AG04450 (cell line): ENCODE measurements at regions not wholly inside any gene's neighbourhood (a gene's known extent, or its start where the extent isn't known, plus 50 kb on each side); places are given as distances from the start of the nearest gene placed in this dataset.

Source experiments
- CTCF ChIA-PET: fragments of 300-600, 350-600 bp; formaldehyde crosslinking; extraction: SDS; loops from one replicate; lab custom pipeline; 2022; ENCODE audit warnings: antibody characterized with exemption, inconsistent platforms; lab: Charles Lee
- POLR2A ChIA-PET: fragments of 350-600 bp; formaldehyde crosslinking; extraction: SDS; loops from one replicate; lab custom pipeline; 2021; ENCODE audit warnings: antibody characterized with exemption, inconsistent platforms; lab: Yijun Ruan, JAX
- DNase-seq: peaks from one replicate; pipeline ENCODE4 v3.0.0-alpha.2; 2011; ENCODE audit warnings: low read depth, low spot score
- H3K27ac ChIP-seq: one replicate; pipeline ENCODE4 v1.5.1; 2012; ENCODE audit warnings: low read depth, low read length, control low read depth
- H3K27me3 ChIP-seq: one replicate; pipeline ENCODE4 v1.6.0; 2012; ENCODE audit warnings: low read length; ENCODE audit not compliant: control insufficient read depth, insufficient read depth
- H3K4me3 ChIP-seq: 2 replicates; pipeline ENCODE4 v1.5.1; 2011; ENCODE audit warnings: mild to moderate bottlenecking, low read depth, low read length, control low read depth
- H3K9me3 ChIP-seq: 2 replicates; pipeline ENCODE4 v1.5.1; 2012; ENCODE audit warnings: low read length; ENCODE audit not compliant: control insufficient read depth, insufficient read depth
- CTCF ChIP-seq: IDR thresholded peaks from 2 replicates; pipeline ENCODE4 v1.5.1; 2011; ENCODE audit warnings: low read depth, low read length, control low read depth, inconsistent platforms

GRCh38 chr14:54267172-54267571 is 129.6 kb upstream of the CDKN3 start:
- no peaks in the 10 kb centered on the region for H3K9me3 ChIP-seq
- H3K4me3 ChIP-seq = no peak overlapping the region
- POLR2A ChIA-PET = no interaction called here
- CTCF ChIA-PET = no interaction called here
- DNase-seq = no peak
- no peak for TF ChIP-seq CTCF
- H3K27ac ChIP-seq = no peak overlapping the region
- H3K27me3 ChIP-seq = peaks cover 22% of the 10 kb centered on the region

GRCh38 chr14:54275997-54276725 is 120.6 kb upstream of the CDKN3 start:
- DNase-seq = no peak
- ChIA-PET POLR2A (no interaction called here), CTCF (no interaction called here)
- TF ChIP-seq CTCF = no peak
- Histone ChIP-seq H3K27ac (no peak overlapping the region), H3K9me3 (no peaks in the 10 kb centered on the region), H3K4me3 (no peak overlapping the region), H3K27me3 (peaks cover 4% of the 10 kb centered on the region)

- DNase-seq = no peak
- ChIA-PET POLR2A (no interaction called here), CTCF (no interaction called here)
Measured at GRCh38 chr14:54278087-54278486, 118.7 kb upstream of the CDKN3 start.

GRCh38 chr14:54278665-54279295 is 118.0 kb upstream of the CDKN3 start:
- Histone ChIP-seq H3K4me3 (no peak overlapping the region), H3K27ac (no peak overlapping the region), H3K9me3 (no peaks in the 10 kb centered on the region; the same call in 1 of the 2 replicates), H3K27me3 (peaks cover 9% of the 10 kb centered on the region)
- DNase-seq = no peak
- TF ChIP-seq CTCF = no peak
- ChIA-PET CTCF (interaction anchor here (1.0 kb wide), 1 partner anchor 51 kb away, joined by 3 read pairs; no protein-coding TSS in a partner anchor), POLR2A (no interaction called here)

More at GRCh38 chr14:54278087-54278486, 118.7 kb upstream of the CDKN3 start:
- no peak overlapping the region for H3K27ac ChIP-seq
- peaks cover 9% of the 10 kb centered on the region for H3K27me3 ChIP-seq
- H3K4me3 ChIP-seq = no peak overlapping the region
- no peak for TF ChIP-seq CTCF
- H3K9me3 ChIP-seq = no peaks in the 10 kb centered on the region; the same call in 1 of the 2 replicates

GRCh38 chr14:54282849-54283248 is 114.0 kb upstream of the CDKN3 start:
- peak overlapping the region; percentile 2 for H3K27ac ChIP-seq
- POLR2A ChIA-PET = no interaction called here

More at GRCh38 chr14:54282849-54283248, 114.0 kb upstream of the CDKN3 start:
- Histone ChIP-seq H3K27me3 (peaks cover 16% of the 10 kb centered on the region), H3K4me3 (no peak overlapping the region), H3K9me3 (no peaks in the 10 kb centered on the region; the same call in 1 of the 2 replicates)
- CTCF ChIA-PET = no interaction called here
- DNase-seq = no peak
- no peak for TF ChIP-seq CTCF
